HG03135 (cell line): ENCODE measurements at regions not wholly inside any gene's neighbourhood (a gene's known extent, or its start where the extent isn't known, plus 50 kb on each side); places are given as distances from the start of the nearest gene placed in this dataset.
"Not testable (repeated sequence)": the region's sequence is repeated elsewhere in the genome, so short reads cannot be mapped to it uniquely, and the experiment has no call there.

Source experiments
- ATAC-seq: cut with Tn5 transposase; IDR thresholded peaks from one replicate; pipeline ENCODE4 v1.9.1; 2021; ENCODE audit warnings: mild to moderate bottlenecking, moderate library complexity; ENCODE audit not compliant: unreplicated experiment

DNA sequence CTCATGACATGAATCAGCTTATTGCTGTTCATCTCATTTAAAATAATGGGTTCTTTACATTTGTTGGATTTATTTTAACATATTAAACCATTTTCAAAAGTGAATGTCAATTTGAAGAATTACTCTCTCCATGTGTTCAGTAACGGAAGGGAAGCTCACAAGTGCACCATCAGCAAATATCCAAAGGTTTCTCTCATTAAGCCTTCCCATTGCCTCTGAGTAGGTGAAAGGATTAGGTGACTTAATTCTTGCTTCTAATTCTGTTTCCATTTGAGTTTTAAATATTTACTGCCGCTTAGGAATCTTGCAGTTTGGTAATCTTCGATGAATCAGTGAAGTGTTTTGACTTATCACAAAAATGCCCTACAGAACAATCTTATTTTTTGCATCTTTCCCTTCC, 145.1 kb upstream of the NYAP2 start:
- no peak for ATAC-seq

DNA sequence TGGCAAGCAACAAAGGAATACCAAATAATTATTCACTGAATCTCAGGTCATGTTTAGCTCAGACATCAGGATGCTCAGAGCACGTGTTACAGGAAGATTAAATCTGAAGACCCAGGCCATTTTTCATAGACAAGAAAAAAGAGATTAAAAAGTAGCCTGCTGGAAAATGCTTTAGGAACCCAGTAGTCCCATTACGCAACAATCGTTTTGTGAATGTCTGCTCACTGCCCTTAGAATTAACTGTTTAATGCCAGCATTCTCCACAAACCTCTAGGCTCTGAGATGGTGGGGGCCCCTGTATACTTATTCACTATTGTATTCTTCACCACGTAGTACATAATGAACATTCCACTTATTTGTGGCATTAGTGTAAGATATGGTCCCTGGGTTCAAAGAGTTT, 154.6 kb upstream of the NYAP2 start:
- ATAC-seq = no peak

DNA sequence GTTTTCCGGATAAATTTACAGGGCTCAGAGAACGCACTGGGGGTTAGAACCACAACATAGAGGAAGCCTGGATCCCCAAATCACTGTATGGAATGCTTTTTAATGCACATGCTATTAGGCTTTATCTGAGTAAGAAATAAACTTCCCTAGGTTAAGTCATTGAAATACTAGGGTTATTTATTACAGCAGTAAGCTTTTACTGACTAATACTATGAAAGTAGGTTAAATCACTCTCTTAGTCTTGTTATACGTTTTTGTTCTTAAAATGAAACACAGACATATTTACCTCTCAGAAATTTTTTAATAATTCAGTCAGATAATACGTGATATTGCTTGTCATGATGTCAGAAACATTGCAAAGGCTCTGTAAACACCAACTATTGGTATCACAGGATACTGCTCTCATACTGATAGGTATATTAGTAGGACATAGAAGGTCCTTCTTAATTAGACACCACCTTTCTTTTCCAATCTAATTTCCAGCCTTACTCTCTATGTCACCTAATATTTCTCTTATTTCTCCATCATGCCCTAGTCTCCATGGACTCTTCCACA, 162.7 kb upstream of the NYAP2 start:
- peak; percentile 53 for ATAC-seq

DNA sequence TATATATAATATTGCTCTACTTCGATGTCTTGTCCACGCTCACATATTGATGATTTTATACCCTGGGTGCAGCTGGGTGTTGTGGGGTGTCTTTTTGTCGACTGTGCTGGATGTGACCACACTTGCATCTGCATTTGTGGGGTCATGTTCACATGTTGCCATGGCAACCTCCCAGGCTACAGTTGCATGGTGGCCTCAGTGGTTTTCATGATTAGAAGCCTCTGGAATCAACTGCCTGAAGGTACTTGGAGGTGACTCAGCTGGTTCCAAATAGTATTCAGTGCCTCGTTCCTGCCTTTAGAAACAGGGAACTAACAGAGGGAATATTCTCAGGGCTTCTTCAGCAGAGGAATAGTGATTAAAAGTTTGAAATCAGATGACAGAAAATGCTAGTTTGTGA, 166.3 kb upstream of the NYAP2 start:
- ATAC-seq = no peak

DNA sequence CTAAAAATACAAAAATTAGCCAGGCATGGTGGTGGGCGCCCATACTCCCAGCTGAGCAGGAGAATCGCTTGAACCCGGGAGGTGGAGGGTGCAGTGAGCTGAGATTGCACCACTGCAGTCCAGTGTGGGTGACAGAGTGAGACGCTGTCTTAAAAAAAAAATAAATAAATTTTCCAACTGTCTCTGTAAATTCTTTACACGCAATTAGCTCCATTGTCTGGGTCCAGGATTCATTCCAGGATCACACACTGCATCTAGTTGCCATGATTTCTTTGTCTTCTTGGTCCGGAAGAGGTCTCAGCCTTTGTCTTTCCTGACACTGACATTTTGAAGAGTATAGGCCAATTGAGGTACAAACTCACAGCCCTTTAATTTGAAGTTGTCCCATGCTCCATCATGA, 167.6 kb upstream of the NYAP2 start:
- ATAC-seq = no peak

DNA sequence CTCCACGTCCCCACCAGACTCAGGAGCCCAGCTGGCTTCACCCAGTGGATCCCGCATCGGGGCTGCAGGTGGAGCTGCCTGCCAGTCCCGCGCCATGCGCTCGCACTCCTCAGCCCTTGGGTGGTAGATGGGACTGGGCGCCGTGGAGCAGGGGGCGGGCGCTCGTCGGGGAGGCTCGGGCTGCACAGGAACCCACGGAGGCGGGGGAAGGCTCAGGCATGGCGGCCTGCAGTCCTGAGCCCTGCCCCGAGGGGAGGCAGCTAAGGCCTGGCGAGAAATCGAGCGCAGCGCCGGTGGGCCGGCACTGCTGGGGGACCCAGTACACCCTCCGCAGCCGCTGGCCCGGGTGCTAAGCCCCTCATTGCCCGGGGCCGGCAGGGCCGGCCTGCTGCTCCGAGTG, 170.2 kb upstream of the NYAP2 start:
- ATAC-seq = not testable (repeated sequence)

DNA sequence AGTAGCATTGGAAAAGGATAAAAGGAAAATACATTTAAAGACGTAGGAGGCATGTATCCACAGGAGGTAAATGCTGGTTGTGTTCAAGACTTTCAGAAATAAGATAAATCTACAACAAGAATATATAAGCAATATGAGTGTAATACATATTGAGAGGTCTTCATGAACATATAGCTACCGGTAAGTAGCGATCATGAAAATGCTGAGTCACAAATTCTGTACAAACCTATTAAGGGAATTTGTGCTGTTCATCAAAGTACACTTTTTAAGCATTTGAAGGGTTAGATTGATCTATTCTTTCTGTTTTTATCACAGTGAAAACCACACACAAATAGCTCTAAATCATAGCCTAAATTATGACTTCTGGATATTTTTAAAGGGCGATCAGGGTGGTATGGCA, 173.1 kb upstream of the NYAP2 start:
- no peak for ATAC-seq

DNA sequence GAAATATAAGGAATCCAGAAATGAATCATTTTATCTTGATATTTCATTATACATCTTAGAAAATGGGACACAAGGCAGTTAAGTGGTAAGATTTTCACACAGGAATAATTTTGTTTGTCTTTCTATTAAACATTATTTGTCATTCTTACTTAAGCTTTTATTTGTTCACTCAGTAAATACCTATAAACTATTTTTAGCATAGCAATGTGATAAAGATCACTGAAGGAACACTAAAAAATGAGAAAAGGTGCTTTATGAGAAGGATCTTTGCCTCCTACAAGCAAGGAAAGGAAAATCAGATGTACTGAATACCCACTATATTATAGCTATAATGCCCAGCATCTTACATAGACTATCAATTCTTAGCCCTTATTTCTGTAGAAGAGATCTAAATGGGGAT, 176.2 kb upstream of the NYAP2 start:
- ATAC-seq = no peak

DNA sequence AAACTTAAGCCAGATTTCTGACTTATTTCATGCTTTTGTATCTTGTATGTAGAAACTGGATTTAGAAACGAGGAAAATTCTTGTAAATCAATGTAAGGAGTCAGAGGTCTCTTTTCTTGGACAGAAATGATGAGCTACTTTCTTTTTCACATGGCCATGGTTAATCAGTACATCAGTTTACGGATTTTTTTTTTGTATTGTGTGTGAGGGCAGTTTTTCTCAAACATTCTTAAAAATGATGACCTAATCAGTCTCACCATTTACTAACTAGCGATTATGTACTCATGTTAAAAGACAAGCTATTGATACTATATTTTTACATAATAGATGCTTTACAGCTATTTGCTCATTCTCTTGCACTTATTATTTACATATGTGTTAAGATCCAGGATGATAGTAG, 165.2 kb upstream of the DOCK10 start:
- ATAC-seq = no peak

DNA sequence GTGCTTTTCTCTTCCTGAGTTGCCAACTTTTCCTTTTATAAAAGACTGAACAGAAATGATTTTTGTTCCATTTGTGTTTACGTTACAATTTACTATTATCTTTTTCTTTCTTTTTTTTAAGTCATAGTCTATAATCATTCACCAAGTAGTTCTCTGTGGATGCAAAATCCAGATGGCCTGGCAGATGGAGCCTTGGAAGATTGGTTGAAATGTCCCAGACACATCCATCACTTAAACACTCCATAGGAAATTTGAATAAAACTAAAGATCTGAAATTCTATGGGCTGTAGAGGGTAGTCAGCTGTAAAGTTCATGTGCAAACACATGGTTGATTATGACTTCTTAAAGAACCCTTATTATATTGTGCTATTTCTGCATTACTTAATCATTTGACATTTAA, 164.8 kb upstream of the DOCK10 start:
- no peak for ATAC-seq

DNA sequence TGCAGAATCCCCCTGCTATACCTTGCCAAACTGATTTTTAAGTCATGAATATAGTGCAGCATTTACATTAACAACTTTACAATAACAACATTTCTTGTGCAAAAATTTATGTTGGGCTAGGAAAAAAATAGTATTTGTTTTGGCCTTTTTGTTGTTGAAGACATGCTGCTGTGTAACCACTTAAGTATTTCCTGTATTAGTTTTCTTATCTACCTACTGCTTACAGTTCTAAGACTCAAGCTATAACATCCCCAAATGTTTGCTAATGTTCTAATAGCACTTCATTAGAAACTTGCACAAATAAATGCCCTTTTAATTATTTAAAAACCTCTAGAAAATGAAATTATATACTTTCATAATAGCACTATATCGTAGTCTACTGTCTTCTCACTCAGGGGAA, 154.3 kb upstream of the DOCK10 start:
- no peak for ATAC-seq

DNA sequence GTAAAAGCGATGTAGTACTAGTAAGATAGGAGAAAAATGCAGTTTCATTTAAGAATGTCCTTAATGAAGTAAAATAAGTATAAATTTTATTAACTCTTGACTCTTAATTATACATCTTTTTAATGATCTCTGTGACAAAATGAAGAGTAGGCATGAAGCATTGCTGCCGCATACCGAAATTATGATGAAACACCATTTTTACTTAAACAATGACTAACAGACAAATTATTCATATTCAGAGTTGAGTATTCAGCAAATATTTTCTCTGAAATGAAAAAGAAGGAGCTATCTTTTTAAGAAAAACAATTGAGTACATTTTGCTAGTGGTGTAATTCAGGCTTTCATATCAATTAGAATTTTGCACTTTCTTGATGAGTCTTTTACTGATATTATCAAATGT, 150.6 kb upstream of the DOCK10 start:
- no peak for ATAC-seq

DNA sequence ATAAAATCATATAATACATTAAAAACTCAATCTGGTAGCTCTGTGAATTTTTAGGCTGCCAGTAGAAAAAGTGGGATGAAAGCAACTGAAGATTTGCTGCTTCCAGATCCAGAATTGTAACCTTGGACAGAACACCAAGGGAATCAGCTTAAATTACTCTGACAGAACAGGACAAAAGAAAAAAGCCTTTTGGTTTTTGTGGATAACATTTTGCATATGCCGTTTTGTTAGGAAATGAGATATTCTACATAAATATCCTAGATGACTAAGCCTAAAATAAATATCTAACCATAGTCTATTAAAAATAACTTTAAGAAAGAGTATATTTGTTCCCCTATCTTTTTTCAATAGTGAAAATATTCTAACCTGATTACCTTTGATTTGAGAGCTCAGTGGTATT, 148.7 kb upstream of the DOCK10 start:
- no peak for ATAC-seq

DNA sequence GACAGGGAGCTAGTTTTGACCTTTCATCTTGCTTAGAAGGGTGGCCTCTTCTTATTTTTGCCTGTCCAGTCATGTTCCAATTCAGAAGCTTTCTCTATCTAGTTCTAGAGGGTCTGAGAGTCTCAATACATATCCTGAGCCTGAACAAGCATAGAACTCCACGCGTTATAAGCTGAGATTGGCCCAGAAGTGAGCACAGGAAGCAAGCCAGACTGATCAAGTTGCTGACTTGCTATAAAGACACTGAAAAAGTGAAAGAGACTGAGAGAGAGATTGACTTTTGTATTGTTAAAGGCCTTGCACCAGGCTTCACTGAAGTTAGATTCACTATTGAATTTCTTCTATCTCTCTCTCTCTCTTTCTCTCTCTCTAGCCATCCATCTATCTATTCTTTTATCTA, 142.7 kb upstream of the DOCK10 start:
- no peak for ATAC-seq

DNA sequence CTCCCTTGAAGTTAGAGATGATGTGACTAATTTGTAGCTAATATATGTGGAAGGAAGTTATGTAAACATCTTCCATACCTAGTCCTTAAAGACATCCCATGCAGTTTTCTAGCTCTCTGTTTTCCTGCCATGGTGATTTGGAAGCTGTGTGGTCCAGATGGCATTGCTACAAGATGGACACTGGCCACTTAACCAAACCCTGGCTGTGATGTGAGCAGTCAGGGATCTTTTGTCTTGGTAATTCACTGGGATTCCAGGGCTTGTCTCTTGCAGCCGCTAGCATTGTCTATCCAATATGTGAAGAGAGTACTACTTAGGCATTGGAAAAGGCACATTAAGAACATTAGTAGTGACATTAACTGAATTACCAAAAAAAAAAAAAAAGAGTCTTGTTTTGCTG, 139.9 kb upstream of the DOCK10 start:
- no peak for ATAC-seq

DNA sequence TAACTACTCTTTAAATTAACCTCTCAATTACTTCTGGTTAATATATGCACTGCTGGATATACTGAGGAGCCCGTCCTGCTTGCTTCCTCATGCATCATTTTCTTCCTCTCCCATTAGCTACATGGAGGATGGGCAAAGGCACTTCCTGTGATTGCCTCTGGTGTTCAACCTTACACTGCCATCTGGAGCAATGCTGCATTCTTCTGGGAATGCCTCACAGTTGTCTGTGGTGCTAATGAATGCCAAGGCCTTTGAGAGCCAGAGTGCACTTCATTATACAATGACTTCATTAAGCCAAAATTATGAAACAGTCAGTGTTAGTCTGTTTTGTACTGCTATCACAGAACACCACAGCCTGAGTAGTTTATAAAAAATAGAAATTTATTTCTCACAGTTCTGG, 134.8 kb upstream of the DOCK10 start:
- ATAC-seq = no peak

DNA sequence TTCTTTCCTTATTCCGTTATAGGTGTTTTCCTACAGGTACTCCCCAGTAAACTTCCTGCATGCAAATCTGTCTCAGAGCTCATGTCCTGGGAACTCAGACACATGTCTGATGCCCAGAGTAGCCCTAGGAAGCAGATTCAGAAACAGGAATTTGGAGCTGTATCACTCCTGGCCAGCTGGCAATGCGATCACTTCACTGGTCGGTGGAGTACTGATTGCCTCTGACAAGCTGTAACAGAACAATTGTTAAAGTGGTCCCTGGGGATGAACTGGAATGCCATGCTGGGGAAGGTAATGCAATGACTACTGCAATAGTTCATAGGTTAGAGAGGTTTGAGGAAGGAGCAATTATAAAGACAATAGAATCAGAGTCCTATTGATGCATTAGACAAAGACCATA, 131.6 kb upstream of the DOCK10 start:
- ATAC-seq = no peak

DNA sequence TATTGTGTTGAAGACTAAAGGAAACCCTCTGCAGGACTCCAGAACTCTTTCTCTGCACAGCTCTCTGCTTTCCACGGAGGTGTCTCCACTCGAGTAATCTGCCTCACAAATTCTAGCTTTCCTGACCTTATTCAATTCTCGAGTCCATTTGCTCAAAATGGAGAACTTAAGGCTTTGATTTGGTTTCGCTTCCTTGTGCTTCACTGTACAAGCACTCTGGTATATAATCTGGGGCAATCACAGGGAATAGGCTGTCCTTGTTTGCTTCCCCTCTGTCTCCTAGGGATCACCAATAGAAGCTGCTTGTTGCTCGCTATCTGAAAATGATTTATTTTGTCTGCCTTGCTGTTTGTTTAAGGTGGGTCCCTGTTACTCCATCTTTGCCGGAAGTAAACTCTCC, 129.1 kb upstream of the DOCK10 start:
- ATAC-seq = no peak

DNA sequence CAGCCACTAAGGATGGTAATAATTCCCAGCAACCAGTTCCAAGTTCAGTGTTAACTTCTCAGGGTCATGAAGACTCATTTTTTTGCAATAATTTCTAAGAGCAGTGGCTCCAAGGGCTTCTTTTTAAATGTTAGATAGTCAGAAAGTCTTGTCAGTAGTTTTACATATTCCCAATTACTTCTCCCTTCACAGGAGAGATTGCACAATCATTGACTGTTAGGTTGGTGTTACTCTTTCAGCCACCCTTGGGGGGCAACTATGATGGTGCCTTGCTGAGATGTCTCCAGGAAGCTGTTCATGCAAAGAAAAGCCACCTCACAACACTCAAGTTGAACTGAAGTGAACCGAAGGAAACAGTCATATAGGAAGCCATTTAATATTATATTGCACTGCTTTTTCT, 127.9 kb upstream of the DOCK10 start:
- no peak for ATAC-seq

DNA sequence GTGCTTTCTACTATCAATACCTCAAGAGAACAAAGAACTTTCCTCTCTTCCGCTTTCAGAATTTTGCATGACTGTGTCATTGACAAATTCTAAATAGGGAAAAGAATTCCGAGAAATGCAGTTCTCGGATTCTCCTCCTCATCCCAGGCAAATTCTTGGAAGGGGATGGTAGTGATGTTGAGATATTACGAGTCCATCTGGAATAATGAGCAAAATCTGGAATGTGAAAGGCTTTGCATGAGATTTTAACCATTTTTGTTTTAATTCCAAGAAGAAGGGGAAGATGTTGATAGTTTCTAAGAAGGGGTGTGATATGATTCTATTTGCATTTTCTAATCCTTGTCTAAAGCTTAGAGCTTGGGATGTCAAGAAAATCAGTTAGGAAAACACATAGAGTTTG, 127.1 kb upstream of the DOCK10 start:
- no peak for ATAC-seq

DNA sequence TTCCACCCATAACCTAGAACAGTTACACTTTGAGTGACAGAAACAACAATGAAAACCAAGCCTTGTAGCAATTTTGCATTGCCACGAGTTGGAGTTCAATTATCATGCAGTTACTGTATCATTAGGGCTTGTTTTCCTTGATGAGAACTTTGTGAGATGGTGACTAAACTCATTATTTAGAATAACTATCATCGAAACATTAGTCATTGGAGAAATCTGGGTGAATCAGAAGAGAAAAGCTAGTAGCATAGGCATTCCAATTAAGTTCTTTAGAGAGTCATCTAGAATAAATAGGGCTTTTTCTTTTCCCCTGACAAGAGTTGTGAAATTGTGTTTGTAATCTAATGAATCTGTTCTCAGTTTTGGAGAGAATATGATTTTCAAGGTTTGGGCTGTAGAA, 122.8 kb upstream of the DOCK10 start:
- ATAC-seq = no peak

DNA sequence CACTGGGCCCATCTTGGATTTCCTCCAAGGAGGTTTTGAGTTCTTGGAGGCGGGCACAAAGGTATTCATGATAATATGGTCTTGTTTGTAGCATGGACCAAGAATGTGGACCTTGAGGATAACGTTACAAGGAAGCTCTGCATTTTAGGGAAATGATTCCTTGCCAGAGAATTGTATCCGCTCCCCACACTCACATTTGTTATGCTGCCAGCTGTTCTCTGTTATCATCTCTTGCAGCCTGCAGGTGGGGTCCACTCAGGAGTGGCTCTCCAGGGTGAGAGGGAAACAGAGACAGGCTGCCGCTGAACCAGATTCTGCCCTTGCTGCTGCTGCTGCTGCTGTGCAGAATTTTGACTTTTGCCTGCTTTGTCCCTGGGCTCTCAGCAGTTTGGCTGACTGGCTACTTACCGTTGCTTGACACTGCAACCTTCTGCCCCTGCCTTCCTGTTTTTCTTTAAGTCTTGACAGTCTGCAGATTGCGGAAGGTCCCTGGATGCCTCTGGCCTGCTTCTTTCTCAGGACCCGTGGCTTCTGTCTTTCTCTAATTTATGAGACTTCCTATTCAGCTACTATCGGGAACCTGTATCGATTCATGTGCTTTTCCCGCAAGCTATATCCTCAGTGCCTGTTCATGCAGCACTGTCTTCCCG, 122.3 kb upstream of the DOCK10 start:
- ATAC-seq = no peak

DNA sequence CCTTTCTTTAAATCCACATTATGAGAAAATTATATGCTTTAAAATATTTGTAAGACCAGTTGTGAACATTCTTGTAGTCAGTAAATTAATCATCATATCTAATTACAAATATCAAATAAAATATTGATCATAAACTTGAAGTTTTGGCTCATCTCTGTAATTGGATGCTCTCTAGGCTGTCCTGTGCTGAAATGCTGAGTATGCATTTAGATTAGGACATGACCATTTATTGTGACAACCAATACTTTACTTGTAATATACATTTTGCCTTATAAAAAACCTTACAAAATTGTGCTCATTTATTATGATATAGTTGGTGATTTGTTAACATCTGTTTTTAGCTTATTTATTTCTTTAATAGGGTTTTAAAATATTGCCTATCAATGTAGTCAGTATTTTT, 116.1 kb upstream of the DOCK10 start:
- no peak for ATAC-seq
